Tibial artery (tissue), 4 donors: ENCODE measurements at regions not wholly inside any gene's neighbourhood (a gene's known extent, or its start where the extent isn't known, plus 50 kb on each side); places are given as distances from the start of the nearest gene placed in this dataset.

Source experiments
- DNase-seq, 2 donors: peaks; one replicate each; pipeline ENCODE4 v3.0.0-alpha.2; 2019
- H3K27ac ChIP-seq, 2 donors: fragments of 200-600 bp; sonication (generic) in 1 of 2; 1 replicate in 1 of 2; 2 replicates in 1 of 2; pipeline ENCODE4 v1.5.1; 2018 to 2019; ENCODE audit warnings: mild to moderate bottlenecking in 1 of 2
- H3K27me3 ChIP-seq, 2 donors: fragments of 200-600 bp; sonication (generic) in 1 of 2; one replicate each; pipeline versions ENCODE4 v1.5.1 to v1.6.0; 2016 to 2019
- H3K36me3 ChIP-seq, 3 donors: fragments of 200-600 bp; sonication (generic) in 2 of 3; one replicate each; pipeline ENCODE4 v1.5.1; 2016 to 2019; ENCODE audit warnings: mild to moderate bottlenecking in 2 of 3
- H3K4me1 ChIP-seq, 4 donors: fragments of 200-600 bp; sonication (generic) in 2 of 4; 1 replicate in 3 of 4; 2 replicates in 1 of 4; pipeline ENCODE4 v1.5.1; 2016 to 2019
- H3K4me3 ChIP-seq, 2 donors: fragments of 200-600 bp; sonication (generic) in 1 of 2; 1 replicate in 1 of 2; 2 replicates in 1 of 2; pipeline ENCODE4 v1.5.1; 2018 to 2019; ENCODE audit warnings: mild to moderate bottlenecking in 2 of 2
- H3K9me3 ChIP-seq, 3 donors: fragments of 200-600 bp; sonication (generic) in 1 of 3; one replicate each; pipeline ENCODE4 v1.5.1; 2016 to 2019
- intact Hi-C: fragments of 100-400 bp; cut with DNase I; formaldehyde crosslinking; loops from one replicate; pipeline ENCODE4 v1.15.0; 2023; ENCODE audit warnings: low total_unique reads
- TF ChIP-seq, protein P1 (sequence below), 2 experiments: fragments of 200-600 bp in 1 of 2; fragments of 450-650 bp in 1 of 2; IDR thresholded peaks; one replicate each; pipeline ENCODE4 v1.5.1; 2017 to 2019; ENCODE audit warnings: antibody characterized with exemption in 2 of 2, mild to moderate bottlenecking in 1 of 2, moderate library complexity in 1 of 2

DNA sequence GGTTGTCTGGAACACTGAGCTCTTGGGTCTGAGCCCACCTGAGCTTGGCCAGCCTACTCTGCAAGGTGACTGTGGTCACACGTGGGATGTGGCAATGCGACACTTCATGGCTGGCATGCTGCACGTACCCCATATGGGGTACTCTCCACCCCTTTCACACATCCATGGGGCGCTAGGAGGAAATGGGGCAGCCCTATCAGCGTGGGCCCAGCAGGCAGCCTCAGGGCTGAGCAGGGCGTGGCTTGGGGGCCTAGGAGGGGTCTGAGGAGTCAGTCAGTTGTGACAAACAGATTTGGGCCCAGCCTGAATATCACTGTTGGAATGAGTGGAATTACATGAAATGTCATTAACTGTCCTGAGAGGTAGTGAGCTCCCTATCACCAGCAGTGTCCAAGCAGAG is 82.3 kb upstream of the LINGO1 start:
- TF ChIP-seq, protein P1, sequence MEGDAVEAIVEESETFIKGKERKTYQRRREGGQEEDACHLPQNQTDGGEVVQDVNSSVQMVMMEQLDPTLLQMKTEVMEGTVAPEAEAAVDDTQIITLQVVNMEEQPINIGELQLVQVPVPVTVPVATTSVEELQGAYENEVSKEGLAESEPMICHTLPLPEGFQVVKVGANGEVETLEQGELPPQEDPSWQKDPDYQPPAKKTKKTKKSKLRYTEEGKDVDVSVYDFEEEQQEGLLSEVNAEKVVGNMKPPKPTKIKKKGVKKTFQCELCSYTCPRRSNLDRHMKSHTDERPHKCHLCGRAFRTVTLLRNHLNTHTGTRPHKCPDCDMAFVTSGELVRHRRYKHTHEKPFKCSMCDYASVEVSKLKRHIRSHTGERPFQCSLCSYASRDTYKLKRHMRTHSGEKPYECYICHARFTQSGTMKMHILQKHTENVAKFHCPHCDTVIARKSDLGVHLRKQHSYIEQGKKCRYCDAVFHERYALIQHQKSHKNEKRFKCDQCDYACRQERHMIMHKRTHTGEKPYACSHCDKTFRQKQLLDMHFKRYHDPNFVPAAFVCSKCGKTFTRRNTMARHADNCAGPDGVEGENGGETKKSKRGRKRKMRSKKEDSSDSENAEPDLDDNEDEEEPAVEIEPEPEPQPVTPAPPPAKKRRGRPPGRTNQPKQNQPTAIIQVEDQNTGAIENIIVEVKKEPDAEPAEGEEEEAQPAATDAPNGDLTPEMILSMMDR (IDR thresholded peaks at IDR 0.05) = no peak
- Histone ChIP-seq H3K36me3 (no peaks in the 10 kb centered on the region), H3K27me3 (peaks cover 0 to 19% of the 10 kb centered on the region in 2 donors), H3K9me3 (no peaks in the 10 kb centered on the region), H3K4me3 (no peak overlapping the region), H3K4me1 (no peaks in the 10 kb centered on the region), H3K27ac (no peak overlapping the region)
- DNase-seq = no peak
- intact Hi-C loops = no loop called here

DNA sequence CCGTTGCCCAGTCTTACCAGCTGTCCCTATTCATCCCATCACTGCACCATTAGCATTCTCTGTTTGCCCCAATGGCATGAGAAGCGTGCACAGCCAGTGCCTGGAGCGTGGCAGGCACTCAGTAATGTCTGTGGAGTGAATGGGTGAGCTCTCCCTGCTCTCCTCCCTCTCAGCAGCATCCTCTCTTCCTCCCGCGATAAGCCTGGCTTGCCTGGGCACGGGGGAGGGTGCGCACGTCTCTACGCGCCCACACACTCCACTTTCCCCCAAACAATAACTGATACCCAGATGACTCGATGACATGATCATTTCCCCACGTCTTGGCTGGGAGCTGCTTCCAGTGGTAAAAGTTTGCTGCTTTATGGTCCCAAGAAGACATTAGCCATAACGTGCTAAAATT is 81.8 kb upstream of the LINGO1 start:
- no peak overlapping the region for H3K4me3 ChIP-seq
- no peaks in the 10 kb centered on the region for H3K4me1 ChIP-seq
- H3K9me3 ChIP-seq = no peaks in the 10 kb centered on the region
- peaks cover 0 to 19% of the 10 kb centered on the region in 2 donors for H3K27me3 ChIP-seq
- TF ChIP-seq, protein P1 (IDR thresholded peaks at IDR 0.05) = no peak
- no peaks in the 10 kb centered on the region for H3K36me3 ChIP-seq
- intact Hi-C loops = no loop called here
- no peak overlapping the region for H3K27ac ChIP-seq
- no peak for DNase-seq

DNA sequence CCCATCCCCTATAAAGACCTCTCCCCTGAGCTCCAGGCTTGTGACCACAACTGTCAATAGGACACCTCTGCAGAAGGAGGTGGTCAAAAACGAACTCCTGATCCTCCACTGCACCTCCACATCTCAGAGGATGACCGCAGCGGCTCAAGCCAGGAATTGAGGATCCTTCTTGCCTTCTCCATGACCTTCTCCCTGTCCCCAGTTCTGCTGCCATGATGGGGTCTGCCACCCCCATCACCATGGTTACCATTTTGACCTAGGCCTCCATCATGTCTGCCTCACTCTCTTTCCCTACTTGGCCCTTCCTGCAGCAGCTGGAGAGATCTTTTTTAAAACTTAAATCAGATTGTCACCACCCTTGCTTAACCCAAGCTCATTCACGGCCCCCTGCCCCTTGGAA is 81.3 kb upstream of the LINGO1 start:
- no peak overlapping the region for H3K27ac ChIP-seq
- intact Hi-C loops = no loop called here
- no peaks in the 10 kb centered on the region for H3K4me1 ChIP-seq
- H3K4me3 ChIP-seq = no peak overlapping the region
- no peaks in the 10 kb centered on the region for H3K9me3 ChIP-seq
- no peak for DNase-seq
- peaks cover 0 to 19% of the 10 kb centered on the region in 2 donors for H3K27me3 ChIP-seq
- TF ChIP-seq, protein P1 (IDR thresholded peaks at IDR 0.05) = no peak
- H3K36me3 ChIP-seq = no peaks in the 10 kb centered on the region

DNA sequence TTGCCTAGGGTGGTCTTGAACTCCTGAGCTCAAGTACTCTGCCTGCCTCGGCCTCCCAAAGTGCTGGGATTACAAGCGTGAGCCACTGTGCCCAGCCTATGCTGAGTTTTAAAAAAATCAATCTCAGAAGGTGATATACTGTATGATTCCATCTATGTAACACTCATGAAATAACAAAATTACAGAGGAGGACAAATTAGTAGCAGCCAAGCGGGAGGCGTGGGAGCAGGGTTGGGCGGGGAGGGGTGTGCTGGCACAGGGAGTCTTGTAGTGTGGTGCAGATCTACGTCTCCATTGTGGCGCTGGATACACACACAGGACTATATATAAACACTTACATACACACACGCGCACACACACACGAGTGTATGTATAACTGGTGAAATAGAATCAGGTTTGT is 80.6 kb upstream of the LINGO1 start:
- Histone ChIP-seq H3K27ac (no peak overlapping the region), H3K4me3 (no peak overlapping the region), H3K27me3 (peaks cover 0 to 19% of the 10 kb centered on the region in 2 donors), H3K4me1 (no peaks in the 10 kb centered on the region), H3K36me3 (no peaks in the 10 kb centered on the region), H3K9me3 (no peaks in the 10 kb centered on the region)
- intact Hi-C loops = no loop called here
- no peak for DNase-seq
- TF ChIP-seq, protein P1 (IDR thresholded peaks at IDR 0.05) = no peak

DNA sequence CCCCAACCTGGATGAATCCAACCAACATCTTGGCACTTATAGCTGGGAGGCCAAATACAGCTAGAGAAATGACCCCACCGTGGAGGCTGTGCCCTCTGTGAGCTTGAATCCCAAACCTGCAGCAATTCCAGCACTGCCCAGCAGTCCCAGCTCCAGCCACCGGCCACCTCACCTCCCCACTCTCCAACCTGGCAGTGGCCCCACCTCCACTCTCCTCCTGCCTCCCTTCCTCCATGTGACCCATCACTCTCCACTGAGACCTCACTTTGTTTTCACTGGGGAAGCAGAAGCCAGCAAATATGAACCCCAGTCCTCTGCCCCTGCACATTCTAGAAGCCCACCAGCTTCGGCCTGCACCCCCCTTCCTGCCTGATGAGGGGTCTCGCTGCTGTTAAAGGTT is 79.7 kb upstream of the LINGO1 start:
- Histone ChIP-seq H3K4me1 (no peaks in the 10 kb centered on the region), H3K27ac (no peak overlapping the region), H3K9me3 (no peaks in the 10 kb centered on the region), H3K36me3 (no peaks in the 10 kb centered on the region), H3K27me3 (peaks cover 0 to 20% of the 10 kb centered on the region in 2 donors), H3K4me3 (no peak overlapping the region)
- DNase-seq = no peak
- TF ChIP-seq, protein P1 (IDR thresholded peaks at IDR 0.05) = no peak
- intact Hi-C loops = no loop called here

DNA sequence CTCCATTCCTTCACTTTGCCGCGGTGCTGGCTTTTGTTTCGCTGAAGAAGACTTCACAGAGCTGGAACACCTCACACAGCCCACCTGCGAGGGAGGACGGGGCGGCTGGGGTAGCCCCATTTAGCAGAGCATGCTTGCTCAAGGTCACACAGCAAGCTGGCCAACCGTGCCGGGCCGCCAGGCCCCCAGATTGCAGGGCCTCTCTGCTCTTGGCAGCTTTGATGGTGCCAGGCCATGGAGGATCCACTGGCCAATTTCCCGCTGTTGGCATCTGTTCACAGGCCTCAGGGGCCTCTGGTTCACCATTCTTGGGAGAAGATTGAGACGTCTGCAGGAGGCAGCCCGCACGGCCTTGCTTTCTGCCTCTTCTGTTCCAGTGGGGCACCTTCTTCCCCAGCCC is 77.9 kb upstream of the LINGO1 start:
- DNase-seq = no peak
- intact Hi-C loops = no loop called here
- no peak overlapping the region for H3K4me3 ChIP-seq
- TF ChIP-seq, protein P1 (IDR thresholded peaks at IDR 0.05) = no peak
- H3K27ac ChIP-seq = no peak overlapping the region
- H3K36me3 ChIP-seq = no peaks in the 10 kb centered on the region
- no peaks in the 10 kb centered on the region for H3K9me3 ChIP-seq
- H3K4me1 ChIP-seq = no peaks in the 10 kb centered on the region
- peaks cover 0 to 32% of the 10 kb centered on the region in 2 donors for H3K27me3 ChIP-seq
